GM23338 (cell line): ENCODE measurements at regions not wholly inside any gene's neighbourhood (a gene's known extent, or its start where the extent isn't known, plus 50 kb on each side); places are given as distances from the start of the nearest gene placed in this dataset.

Source experiments
- ATAC-seq: fragments of 200-7000 bp; cut with Tn5 transposase; 3 replicates; pipeline ENCODE4 v1.9.1; 2020
- DNase-seq: peaks from one replicate; pipeline ENCODE4 v3.0.0-alpha.2; 2015; ENCODE audit warnings: low spot score
- H2AFZ ChIP-seq: fragments of 200-600 bp; sonication (generic); 2 replicates; pipeline ENCODE4 v1.8.0; 2016; ENCODE audit warnings: antibody characterized with exemption, mild to moderate bottlenecking, moderate library complexity
- H3F3A ChIP-seq: fragments of 200-600 bp; sonication (generic); replicated peaks from 2 replicates; pipeline ENCODE4 v1.8.0; 2017; ENCODE audit warnings: antibody characterized with exemption, mixed run types, low read depth
- H3K27ac ChIP-seq: fragments of 200-600 bp; sonication (generic); 2 replicates; pipeline ENCODE4 v1.6.1; 2016; ENCODE audit warnings: low read depth
- H3K27me3 ChIP-seq: fragments of 200-600 bp; sonication (generic); 2 replicates; pipeline ENCODE4 v1.8.0; 2016; ENCODE audit warnings: mild to moderate bottlenecking, mixed run types, moderate library complexity; ENCODE audit not compliant: insufficient read depth
- H3K36me3 ChIP-seq: fragments of 200-600 bp; sonication (generic); 2 replicates; pipeline ENCODE4 v1.8.0; 2016; ENCODE audit warnings: mild to moderate bottlenecking; ENCODE audit not compliant: insufficient read depth
- H3K4me1 ChIP-seq: fragments of 200-600 bp; sonication (generic); 2 replicates; pipeline ENCODE4 v1.8.0; 2016; ENCODE audit warnings: mild to moderate bottlenecking, moderate library complexity; ENCODE audit not compliant: insufficient read depth
- H3K4me2 ChIP-seq: fragments of 200-600 bp; sonication (generic); 2 replicates; pipeline ENCODE4 v1.7.1; 2017; ENCODE audit warnings: mixed run types
- H3K4me3 ChIP-seq: fragments of 200-600 bp; sonication (generic); 2 replicates; pipeline ENCODE4 v1.6.1; 2016; ENCODE audit warnings: mixed run types
- H3K79me2 ChIP-seq: fragments of 200-600 bp; sonication (generic); replicated peaks from 2 replicates; pipeline ENCODE4 v1.8.0; 2017; ENCODE audit warnings: mild to moderate bottlenecking; ENCODE audit not compliant: insufficient read depth
- H3K9me2 ChIP-seq: fragments of 200-600 bp; sonication (generic); 2 replicates; pipeline ENCODE4 v1.8.0; 2017; ENCODE audit not compliant: insufficient read depth
- H4K20me1 ChIP-seq: fragments of 200-600 bp; sonication (generic); replicated peaks from 2 replicates; pipeline ENCODE4 v1.8.0; 2017; ENCODE audit warnings: mild to moderate bottlenecking; ENCODE audit not compliant: insufficient read depth
- H3K27ac Mint-ChIP-seq: 2 replicates; pipeline ENCODE4 v1.8.0; 2020; ENCODE audit warnings: inconsistent platforms, mild to moderate bottlenecking, moderate library complexity, mixed read lengths
- H3K27me3 Mint-ChIP-seq: 3 replicates; pipeline ENCODE4 v1.8.0; 2022; ENCODE audit warnings: low read depth, mild to moderate bottlenecking, moderate library complexity, mixed read lengths, inconsistent platforms; ENCODE audit not compliant: insufficient read depth, poor library complexity
- H3K36me3 Mint-ChIP-seq: 3 replicates; pipeline ENCODE4 v1.8.0; 2021; ENCODE audit warnings: low read depth, mild to moderate bottlenecking, inconsistent platforms, moderate library complexity, mixed read lengths
- H3K4me1 Mint-ChIP-seq: 3 replicates; pipeline ENCODE4 v1.8.0; 2020; ENCODE audit warnings: mild to moderate bottlenecking, inconsistent platforms, mixed read lengths
- H3K4me3 Mint-ChIP-seq: 3 replicates; pipeline ENCODE4 v1.8.0; 2021; ENCODE audit warnings: moderate library complexity, mild to moderate bottlenecking, inconsistent platforms, mixed read lengths
- H3K9me3 Mint-ChIP-seq: 3 replicates; pipeline ENCODE4 v1.8.0; 2020; ENCODE audit warnings: moderate library complexity, mild to moderate bottlenecking, inconsistent platforms, mixed read lengths
- CREB1 ChIP-seq: fragments of 250-450 bp; sonication (Bioruptor Pico); IDR thresholded peaks from 2 replicates; pipeline ENCODE4 v1.5.0; 2020; ENCODE audit warnings: low read depth, mild to moderate bottlenecking, moderate library complexity
- CTCF ChIP-seq, 2 experiments: fragments of 200-600 bp in 1 of 2; sonication (generic) in 1 of 2; conservative IDR thresholded peaks; 2 replicates each; pipeline versions ENCODE4 v1.5.1 to v1.6.1; 2016 to 2017; ENCODE audit warnings: antibody characterized with exemption in 2 of 2, low read depth in 2 of 2, mild to moderate bottlenecking in 2 of 2, moderate library complexity in 1 of 2
- ETS1 ChIP-seq: IDR thresholded peaks from 2 replicates; pipeline ENCODE4 v1.6.1; 2016; ENCODE audit warnings: antibody characterized with exemption
- EZH2 ChIP-seq: fragments of 200-600 bp; sonication (generic); IDR thresholded peaks from one replicate; pipeline ENCODE4 v1.8.0; 2017; ENCODE audit warnings: antibody characterized with exemption, mild to moderate bottlenecking, low read depth; ENCODE audit not compliant: unreplicated experiment
- EZH2phosphoT487 ChIP-seq: fragments of 200-600 bp; sonication (generic); IDR thresholded peaks from one replicate; pipeline ENCODE4 v1.8.1; 2018; ENCODE audit warnings: antibody characterized with exemption; ENCODE audit not compliant: unreplicated experiment
- JUNB ChIP-seq: IDR thresholded peaks from one replicate; pipeline ENCODE4 v1.6.1; 2016; ENCODE audit warnings: antibody characterized with exemption; ENCODE audit not compliant: unreplicated experiment
- NANOG ChIP-seq: IDR thresholded peaks from 2 replicates; pipeline ENCODE4 v1.6.1; 2016; ENCODE audit warnings: antibody characterized with exemption, borderline replicate concordance
- POLR2AphosphoS5 ChIP-seq: IDR thresholded peaks from 2 replicates; pipeline ENCODE4 v1.6.1; 2016; ENCODE audit warnings: antibody characterized with exemption, low read depth
- REST ChIP-seq: IDR thresholded peaks from one replicate; pipeline ENCODE4 v1.6.1; 2018; ENCODE audit warnings: antibody characterized with exemption; ENCODE audit not compliant: unreplicated experiment
- STAT1 ChIP-seq: IDR thresholded peaks from one replicate; pipeline ENCODE4 v1.6.1; 2016; ENCODE audit warnings: antibody characterized with exemption; ENCODE audit not compliant: unreplicated experiment
- ZNF114 ChIP-seq: fragments of 250-450 bp; sonication (Bioruptor Pico); IDR thresholded peaks from 2 replicates; pipeline ENCODE4 v1.5.0; 2020; ENCODE audit warnings: mild to moderate bottlenecking, moderate library complexity
- ZNF331 ChIP-seq: fragments of 250-450 bp; sonication (Bioruptor Pico); IDR thresholded peaks from 2 replicates; pipeline ENCODE4 v1.5.0; 2020; ENCODE audit warnings: low read depth, mild to moderate bottlenecking, moderate library complexity
- TF ChIP-seq, protein P1 (sequence below): fragments of 250-450 bp; sonication (Bioruptor Pico); IDR thresholded peaks from 2 replicates; pipeline ENCODE4 v1.5.0; 2020; ENCODE audit warnings: mild to moderate bottlenecking, moderate library complexity

- Mint-ChIP-seq H3K9me3 (peaks cover 82% of the 10 kb centered on the region), H3K27me3 (peaks cover 2% of the 10 kb centered on the region), H3K4me3 (no peak overlapping the region), H3K4me1 (no peaks in the 10 kb centered on the region), H3K36me3 (peaks cover 2% of the 10 kb centered on the region; the same call in 1 of the 3 replicates), H3K27ac (no peak overlapping the region)
- Histone ChIP-seq H3F3A (no peaks in the 10 kb centered on the region), H3K9me2 (no peaks in the 10 kb centered on the region), H3K4me1 (no peaks in the 10 kb centered on the region), H2AFZ (no peak overlapping the region), H3K4me3 (no peak overlapping the region), H3K36me3 (no peaks in the 10 kb centered on the region), H4K20me1 (no peaks in the 10 kb centered on the region), H3K27ac (no peak overlapping the region), H3K27me3 (no peaks in the 10 kb centered on the region), H3K79me2 (no peaks in the 10 kb centered on the region), H3K4me2 (no peak overlapping the region)
- ATAC-seq = no peak
- TF ChIP-seq ETS1 = no peak
- TF ChIP-seq STAT1 = no peak
- no peak for TF ChIP-seq REST
- no peak for TF ChIP-seq ZNF114 (CRISPR knock-in tag)
- TF ChIP-seq EZH2phosphoT487 = no peak
- TF ChIP-seq JUNB = no peak
- no peak for TF ChIP-seq POLR2AphosphoS5
- TF ChIP-seq CTCF (conservative IDR thresholded peaks at IDR 0.05; ENCODE audit: low read depth in 2 of 2) = no peak
- TF ChIP-seq CREB1 (CRISPR knock-in tag) = no peak
- TF ChIP-seq NANOG = no peak
- TF ChIP-seq EZH2 = no peak
- TF ChIP-seq, protein P1, sequence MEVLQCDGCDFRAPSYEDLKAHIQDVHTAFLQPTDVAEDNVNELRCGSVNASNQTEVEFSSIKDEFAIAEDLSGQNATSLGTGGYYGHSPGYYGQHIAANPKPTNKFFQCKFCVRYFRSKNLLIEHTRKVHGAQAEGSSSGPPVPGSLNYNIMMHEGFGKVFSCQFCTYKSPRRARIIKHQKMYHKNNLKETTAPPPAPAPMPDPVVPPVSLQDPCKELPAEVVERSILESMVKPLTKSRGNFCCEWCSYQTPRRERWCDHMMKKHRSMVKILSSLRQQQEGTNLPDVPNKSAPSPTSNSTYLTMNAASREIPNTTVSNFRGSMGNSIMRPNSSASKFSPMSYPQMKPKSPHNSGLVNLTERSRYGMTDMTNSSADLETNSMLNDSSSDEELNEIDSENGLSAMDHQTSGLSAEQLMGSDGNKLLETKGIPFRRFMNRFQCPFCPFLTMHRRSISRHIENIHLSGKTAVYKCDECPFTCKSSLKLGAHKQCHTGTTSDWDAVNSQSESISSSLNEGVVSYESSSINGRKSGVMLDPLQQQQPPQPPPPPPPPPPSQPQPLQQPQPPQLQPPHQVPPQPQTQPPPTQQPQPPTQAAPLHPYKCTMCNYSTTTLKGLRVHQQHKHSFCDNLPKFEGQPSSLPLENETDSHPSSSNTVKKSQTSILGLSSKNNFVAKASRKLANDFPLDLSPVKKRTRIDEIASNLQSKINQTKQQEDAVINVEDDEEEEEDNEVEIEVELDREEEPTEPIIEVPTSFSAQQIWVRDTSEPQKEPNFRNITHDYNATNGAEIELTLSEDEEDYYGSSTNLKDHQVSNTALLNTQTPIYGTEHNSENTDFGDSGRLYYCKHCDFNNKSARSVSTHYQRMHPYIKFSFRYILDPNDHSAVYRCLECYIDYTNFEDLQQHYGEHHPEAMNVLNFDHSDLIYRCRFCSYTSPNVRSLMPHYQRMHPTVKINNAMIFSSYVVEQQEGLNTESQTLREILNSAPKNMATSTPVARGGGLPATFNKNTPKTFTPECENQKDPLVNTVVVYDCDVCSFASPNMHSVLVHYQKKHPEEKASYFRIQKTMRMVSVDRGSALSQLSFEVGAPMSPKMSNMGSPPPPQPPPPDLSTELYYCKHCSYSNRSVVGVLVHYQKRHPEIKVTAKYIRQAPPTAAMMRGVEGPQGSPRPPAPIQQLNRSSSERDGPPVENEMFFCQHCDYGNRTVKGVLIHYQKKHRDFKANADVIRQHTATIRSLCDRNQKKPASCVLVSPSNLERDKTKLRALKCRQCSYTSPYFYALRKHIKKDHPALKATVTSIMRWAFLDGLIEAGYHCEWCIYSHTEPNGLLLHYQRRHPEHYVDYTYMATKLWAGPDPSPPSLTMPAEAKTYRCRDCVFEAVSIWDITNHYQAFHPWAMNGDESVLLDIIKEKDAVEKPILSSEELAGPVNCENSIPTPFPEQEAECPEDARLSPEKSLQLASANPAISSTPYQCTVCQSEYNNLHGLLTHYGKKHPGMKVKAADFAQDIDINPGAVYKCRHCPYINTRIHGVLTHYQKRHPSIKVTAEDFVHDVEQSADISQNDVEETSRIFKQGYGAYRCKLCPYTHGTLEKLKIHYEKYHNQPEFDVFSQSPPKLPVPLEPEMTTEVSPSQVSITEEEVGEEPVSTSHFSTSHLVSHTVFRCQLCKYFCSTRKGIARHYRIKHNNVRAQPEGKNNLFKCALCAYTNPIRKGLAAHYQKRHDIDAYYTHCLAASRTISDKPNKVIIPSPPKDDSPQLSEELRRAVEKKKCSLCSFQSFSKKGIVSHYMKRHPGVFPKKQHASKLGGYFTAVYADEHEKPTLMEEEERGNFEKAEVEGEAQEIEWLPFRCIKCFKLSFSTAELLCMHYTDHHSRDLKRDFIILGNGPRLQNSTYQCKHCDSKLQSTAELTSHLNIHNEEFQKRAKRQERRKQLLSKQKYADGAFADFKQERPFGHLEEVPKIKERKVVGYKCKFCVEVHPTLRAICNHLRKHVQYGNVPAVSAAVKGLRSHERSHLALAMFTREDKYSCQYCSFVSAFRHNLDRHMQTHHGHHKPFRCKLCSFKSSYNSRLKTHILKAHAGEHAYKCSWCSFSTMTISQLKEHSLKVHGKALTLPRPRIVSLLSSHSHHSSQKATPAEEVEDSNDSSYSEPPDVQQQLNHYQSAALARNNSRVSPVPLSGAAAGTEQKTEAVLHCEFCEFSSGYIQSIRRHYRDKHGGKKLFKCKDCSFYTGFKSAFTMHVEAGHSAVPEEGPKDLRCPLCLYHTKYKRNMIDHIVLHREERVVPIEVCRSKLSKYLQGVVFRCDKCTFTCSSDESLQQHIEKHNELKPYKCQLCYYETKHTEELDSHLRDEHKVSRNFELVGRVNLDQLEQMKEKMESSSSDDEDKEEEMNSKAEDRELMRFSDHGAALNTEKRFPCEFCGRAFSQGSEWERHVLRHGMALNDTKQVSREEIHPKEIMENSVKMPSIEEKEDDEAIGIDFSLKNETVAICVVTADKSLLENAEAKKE (CRISPR knock-in tag) = no peak
- TF ChIP-seq ZNF331 (CRISPR knock-in tag) = no peak
- DNase-seq = no peak
Observed at GRCh38 chr16:26335236-26335853, 643.6 kb downstream of the HS3ST4 start.
